Neural cell (in vitro differentiated cells): ENCODE measurements at regions not wholly inside any gene's neighbourhood (a gene's known extent, or its start where the extent isn't known, plus 50 kb on each side); places are given as distances from the start of the nearest gene placed in this dataset.

Experiments
- H2AFZ ChIP-seq: fragments of 200-600, 300-800 bp; sonication (generic), shearing (Covaris generic); 2 replicates; pipeline ENCODE4 v1.6.0; 2014; ENCODE audit warnings: low read depth, mild to moderate bottlenecking, antibody characterized with exemption, low read length, moderate library complexity
- H3F3A ChIP-seq: fragments of 200-600 bp; shearing (Covaris generic); 2 replicates; pipeline ENCODE4 v1.6.1; 2016; ENCODE audit warnings: mild to moderate bottlenecking, moderate library complexity, mixed read lengths, antibody characterized with exemption, low read length; ENCODE audit not compliant: insufficient read depth, poor library complexity, severe bottlenecking
- H3K27ac ChIP-seq: fragments of 200-600, 300-800 bp; sonication (generic), shearing (Covaris generic); 2 replicates; pipeline ENCODE4 v1.5.1; 2014; ENCODE audit warnings: mild to moderate bottlenecking, low read length, moderate library complexity
- H3K27me3 ChIP-seq: fragments of 300-800, 200-600 bp; sonication (generic), shearing (Covaris generic); 2 replicates; pipeline ENCODE4 v1.6.0; 2014; ENCODE audit warnings: mild to moderate bottlenecking, low read depth, low read length, moderate library complexity; ENCODE audit not compliant: insufficient read depth
- H3K36me3 ChIP-seq: fragments of 300-800, 200-600 bp; sonication (generic), shearing (Covaris generic); 2 replicates; pipeline ENCODE4 v1.5.1; 2014; ENCODE audit warnings: mild to moderate bottlenecking, antibody characterized with exemption, low read length, moderate library complexity; ENCODE audit not compliant: insufficient read depth
- H3K4me2 ChIP-seq: fragments of 300-800, 200-600 bp; sonication (generic), shearing (Covaris generic); 2 replicates; pipeline ENCODE4 v1.6.0; 2014; ENCODE audit warnings: mild to moderate bottlenecking, low read length
- H3K4me3 ChIP-seq: fragments of 300-800, 200-600 bp; sonication (generic), shearing (Covaris generic); 2 replicates; pipeline ENCODE4 v1.5.1; 2014; ENCODE audit warnings: mild to moderate bottlenecking, low read length, moderate library complexity
- H3K79me2 ChIP-seq: fragments of 200-600 bp; shearing (Covaris generic); replicated peaks from 2 replicates; pipeline ENCODE4 v1.6.0; 2014; ENCODE audit warnings: mild to moderate bottlenecking, low read length, moderate library complexity; ENCODE audit not compliant: insufficient read depth
- H3K9ac ChIP-seq: fragments of 300-800, 200-600 bp; sonication (generic), shearing (Covaris generic); 2 replicates; pipeline ENCODE4 v1.6.1; 2016; ENCODE audit warnings: mild to moderate bottlenecking, low read length, mixed read lengths
- H3K9me2 ChIP-seq: fragments of 200-600 bp; shearing (Covaris generic); 2 replicates; pipeline ENCODE4 v1.6.1; 2016; ENCODE audit warnings: mild to moderate bottlenecking, low read length, mixed read lengths; ENCODE audit not compliant: insufficient read depth
- H3K9me3 ChIP-seq: fragments of 200-600, 300-800 bp; sonication (generic), shearing (Covaris generic); 2 replicates; pipeline ENCODE4 v1.6.1; 2016; ENCODE audit warnings: mild to moderate bottlenecking, mixed run types, low read length, moderate library complexity, mixed read lengths
- H4K20me1 ChIP-seq: fragments of 200-600 bp; shearing (Covaris generic); 2 replicates; pipeline ENCODE4 v1.6.1; 2016; ENCODE audit warnings: mild to moderate bottlenecking, mixed run types; ENCODE audit not compliant: insufficient read depth
- EP300 ChIP-seq: fragments of 450-650 bp; conservative IDR thresholded peaks from 2 replicates; pipeline ENCODE4 v1.6.1; 2014; ENCODE audit warnings: antibody characterized with exemption, mild to moderate bottlenecking, moderate library complexity; ENCODE audit not compliant: poor library complexity, severe bottlenecking
- EZH2 ChIP-seq: fragments of 200-600, 300-800 bp; shearing (Covaris generic), sonication (generic); IDR thresholded peaks from 2 replicates; pipeline ENCODE4 v1.6.1; 2014; ENCODE audit warnings: antibody characterized with exemption, low read length, borderline replicate concordance, mild to moderate bottlenecking; ENCODE audit not compliant: insufficient read depth, poor library complexity, severe bottlenecking
- MXI1 ChIP-seq: fragments of 450-650 bp; conservative IDR thresholded peaks from 2 replicates; pipeline ENCODE4 v1.6.1; 2014; ENCODE audit warnings: antibody characterized with exemption, mild to moderate bottlenecking; ENCODE audit not compliant: poor library complexity, severe bottlenecking
- POLR2AphosphoS5 ChIP-seq: IDR thresholded peaks from 2 replicates; pipeline ENCODE4 v1.6.1; 2012
- RAD21 ChIP-seq: fragments of 450-650 bp; conservative IDR thresholded peaks from 2 replicates; pipeline ENCODE4 v1.6.1; 2014; ENCODE audit warnings: antibody characterized with exemption, mild to moderate bottlenecking, moderate library complexity
- SMC3 ChIP-seq: fragments of 450-650 bp; conservative IDR thresholded peaks from 2 replicates; pipeline ENCODE4 v1.6.1; 2014; ENCODE audit warnings: antibody characterized with exemption, mild to moderate bottlenecking, moderate library complexity; ENCODE audit not compliant: poor library complexity
- TAF1 ChIP-seq: IDR thresholded peaks from 2 replicates; pipeline ENCODE4 v1.6.1; 2012; ENCODE audit warnings: low read depth
- TF ChIP-seq, protein P1 (sequence below): IDR thresholded peaks from 2 replicates; pipeline ENCODE4 v1.6.1; 2012; ENCODE audit warnings: borderline replicate concordance
- TF ChIP-seq, protein P2 (sequence below): fragments of 450-650 bp; IDR thresholded peaks from 2 replicates; pipeline ENCODE4 v1.5.1; 2014; ENCODE audit warnings: antibody characterized with exemption, mild to moderate bottlenecking, moderate library complexity; ENCODE audit not compliant: poor library complexity, severe bottlenecking

DNA sequence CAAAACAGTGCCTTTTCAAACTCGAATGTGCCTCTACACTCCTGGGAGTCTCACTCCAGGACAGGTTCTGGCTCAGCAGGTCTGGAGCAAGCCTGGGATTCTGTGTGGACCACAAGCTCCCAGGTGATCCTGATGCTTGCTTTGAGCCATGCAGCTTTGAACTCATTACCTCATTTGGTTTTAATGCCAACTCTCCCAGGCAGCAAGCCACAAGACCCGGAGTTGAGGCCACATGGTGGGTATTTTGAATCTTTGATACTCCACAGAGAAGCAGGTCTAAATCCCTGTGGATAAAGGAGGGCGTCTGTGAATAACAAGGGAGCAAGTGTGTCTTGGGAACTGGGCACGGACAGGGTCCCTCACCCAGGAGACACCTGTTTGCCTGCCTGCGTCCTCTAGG is 205.4 kb upstream of the CST7 start:
- H3K36me3 ChIP-seq, result no peaks in the 10 kb centered on the region
- H3K9me2 ChIP-seq, result no peaks in the 10 kb centered on the region
- H2AFZ ChIP-seq, result no peak overlapping the region
- no peaks in the 10 kb centered on the region for H3K79me2 ChIP-seq
- H3K9ac ChIP-seq, result no peak overlapping the region
- no peaks in the 10 kb centered on the region for H4K20me1 ChIP-seq
- H3F3A ChIP-seq, result no peaks in the 10 kb centered on the region
- H3K4me3 ChIP-seq, result no peak overlapping the region
- no peaks in the 10 kb centered on the region for H3K27me3 ChIP-seq
- no peak for TF ChIP-seq RAD21
- TF ChIP-seq POLR2AphosphoS5, result no peak
- TF ChIP-seq, protein P1, sequence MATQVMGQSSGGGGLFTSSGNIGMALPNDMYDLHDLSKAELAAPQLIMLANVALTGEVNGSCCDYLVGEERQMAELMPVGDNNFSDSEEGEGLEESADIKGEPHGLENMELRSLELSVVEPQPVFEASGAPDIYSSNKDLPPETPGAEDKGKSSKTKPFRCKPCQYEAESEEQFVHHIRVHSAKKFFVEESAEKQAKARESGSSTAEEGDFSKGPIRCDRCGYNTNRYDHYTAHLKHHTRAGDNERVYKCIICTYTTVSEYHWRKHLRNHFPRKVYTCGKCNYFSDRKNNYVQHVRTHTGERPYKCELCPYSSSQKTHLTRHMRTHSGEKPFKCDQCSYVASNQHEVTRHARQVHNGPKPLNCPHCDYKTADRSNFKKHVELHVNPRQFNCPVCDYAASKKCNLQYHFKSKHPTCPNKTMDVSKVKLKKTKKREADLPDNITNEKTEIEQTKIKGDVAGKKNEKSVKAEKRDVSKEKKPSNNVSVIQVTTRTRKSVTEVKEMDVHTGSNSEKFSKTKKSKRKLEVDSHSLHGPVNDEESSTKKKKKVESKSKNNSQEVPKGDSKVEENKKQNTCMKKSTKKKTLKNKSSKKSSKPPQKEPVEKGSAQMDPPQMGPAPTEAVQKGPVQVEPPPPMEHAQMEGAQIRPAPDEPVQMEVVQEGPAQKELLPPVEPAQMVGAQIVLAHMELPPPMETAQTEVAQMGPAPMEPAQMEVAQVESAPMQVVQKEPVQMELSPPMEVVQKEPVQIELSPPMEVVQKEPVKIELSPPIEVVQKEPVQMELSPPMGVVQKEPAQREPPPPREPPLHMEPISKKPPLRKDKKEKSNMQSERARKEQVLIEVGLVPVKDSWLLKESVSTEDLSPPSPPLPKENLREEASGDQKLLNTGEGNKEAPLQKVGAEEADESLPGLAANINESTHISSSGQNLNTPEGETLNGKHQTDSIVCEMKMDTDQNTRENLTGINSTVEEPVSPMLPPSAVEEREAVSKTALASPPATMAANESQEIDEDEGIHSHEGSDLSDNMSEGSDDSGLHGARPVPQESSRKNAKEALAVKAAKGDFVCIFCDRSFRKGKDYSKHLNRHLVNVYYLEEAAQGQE, result no peak
- no peak for TF ChIP-seq SMC3
- TF ChIP-seq TAF1, result no peak
- TF ChIP-seq EZH2, result no peak
- TF ChIP-seq, protein P2, sequence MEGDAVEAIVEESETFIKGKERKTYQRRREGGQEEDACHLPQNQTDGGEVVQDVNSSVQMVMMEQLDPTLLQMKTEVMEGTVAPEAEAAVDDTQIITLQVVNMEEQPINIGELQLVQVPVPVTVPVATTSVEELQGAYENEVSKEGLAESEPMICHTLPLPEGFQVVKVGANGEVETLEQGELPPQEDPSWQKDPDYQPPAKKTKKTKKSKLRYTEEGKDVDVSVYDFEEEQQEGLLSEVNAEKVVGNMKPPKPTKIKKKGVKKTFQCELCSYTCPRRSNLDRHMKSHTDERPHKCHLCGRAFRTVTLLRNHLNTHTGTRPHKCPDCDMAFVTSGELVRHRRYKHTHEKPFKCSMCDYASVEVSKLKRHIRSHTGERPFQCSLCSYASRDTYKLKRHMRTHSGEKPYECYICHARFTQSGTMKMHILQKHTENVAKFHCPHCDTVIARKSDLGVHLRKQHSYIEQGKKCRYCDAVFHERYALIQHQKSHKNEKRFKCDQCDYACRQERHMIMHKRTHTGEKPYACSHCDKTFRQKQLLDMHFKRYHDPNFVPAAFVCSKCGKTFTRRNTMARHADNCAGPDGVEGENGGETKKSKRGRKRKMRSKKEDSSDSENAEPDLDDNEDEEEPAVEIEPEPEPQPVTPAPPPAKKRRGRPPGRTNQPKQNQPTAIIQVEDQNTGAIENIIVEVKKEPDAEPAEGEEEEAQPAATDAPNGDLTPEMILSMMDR, result no peak
- no peak for TF ChIP-seq MXI1
- no peak for TF ChIP-seq EP300
- H3K27ac ChIP-seq, result no peak overlapping the region
- no peaks in the 10 kb centered on the region for H3K9me3 ChIP-seq
- no peak overlapping the region for H3K4me2 ChIP-seq

DNA sequence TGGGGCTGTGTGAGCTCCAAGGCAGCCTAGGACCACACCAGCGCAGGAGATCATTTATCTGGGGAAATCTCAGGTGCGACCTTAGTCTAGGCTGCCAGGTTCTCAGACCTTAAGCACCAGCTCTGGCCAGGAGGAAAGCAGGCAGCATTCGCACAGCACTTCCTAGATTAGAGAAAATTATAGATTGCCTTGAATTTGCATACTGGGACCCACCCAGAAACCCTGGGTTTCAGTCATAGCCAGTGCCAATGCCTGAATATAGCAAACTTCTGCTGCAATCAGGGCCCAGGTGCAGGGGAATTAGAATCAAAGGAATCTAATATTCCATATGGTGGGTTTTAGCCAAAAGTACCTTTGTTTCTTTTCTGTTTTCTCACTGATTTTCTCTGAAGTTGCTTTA is 204.3 kb upstream of the CST7 start:
- Histone ChIP-seq H3K27ac (no peak overlapping the region), H3K9me3 (no peaks in the 10 kb centered on the region), H3K9ac (no peak overlapping the region), H3K27me3 (no peaks in the 10 kb centered on the region), H2AFZ (no peak overlapping the region), H3F3A (no peaks in the 10 kb centered on the region), H3K9me2 (no peaks in the 10 kb centered on the region), H3K36me3 (no peaks in the 10 kb centered on the region), H3K4me2 (no peak overlapping the region), H4K20me1 (no peaks in the 10 kb centered on the region), H3K79me2 (no peaks in the 10 kb centered on the region), H3K4me3 (no peak overlapping the region)
- TF ChIP-seq TAF1, result no peak

DNA sequence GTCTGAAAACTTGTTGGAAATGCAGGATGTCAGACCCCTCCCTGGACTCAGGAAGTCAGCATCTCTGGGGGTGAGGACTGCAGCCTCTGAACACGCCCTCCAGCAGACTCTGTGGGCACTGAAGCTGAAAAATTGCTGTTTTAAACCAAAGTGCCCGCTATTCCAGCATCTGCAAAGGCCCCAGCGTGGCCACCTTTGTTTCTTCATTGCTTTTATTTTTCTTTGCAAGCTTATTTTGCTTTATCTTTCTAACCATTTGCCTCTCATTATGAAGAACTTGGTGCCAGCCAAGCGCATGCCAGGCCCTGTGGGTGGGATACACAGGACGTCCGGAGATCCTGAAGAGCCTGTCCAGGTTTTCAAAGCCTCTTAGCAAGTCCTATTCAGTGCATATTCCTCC is 203.9 kb upstream of the CST7 start:
- Histone ChIP-seq H3K9ac (no peak overlapping the region), H3K27ac (no peak overlapping the region), H3K9me3 (no peaks in the 10 kb centered on the region), H3K4me3 (no peak overlapping the region), H3K27me3 (no peaks in the 10 kb centered on the region), H3K79me2 (no peaks in the 10 kb centered on the region), H3F3A (no peaks in the 10 kb centered on the region), H3K36me3 (no peaks in the 10 kb centered on the region), H4K20me1 (no peaks in the 10 kb centered on the region), H2AFZ (no peak overlapping the region), H3K9me2 (no peaks in the 10 kb centered on the region), H3K4me2 (no peak overlapping the region)
- TF ChIP-seq, protein P1, result no peak
- no peak for TF ChIP-seq EP300
- TF ChIP-seq MXI1, result no peak
- TF ChIP-seq TAF1, result no peak
- TF ChIP-seq, protein P2, result no peak
- no peak for TF ChIP-seq SMC3
- TF ChIP-seq RAD21, result no peak
- TF ChIP-seq EZH2, result no peak
- no peak for TF ChIP-seq POLR2AphosphoS5
